ENCODE measurements at regions not wholly inside any gene's neighbourhood (a gene's known extent, or its start where the extent isn't known, plus 50 kb on each side); places are given as distances from the start of the nearest gene placed in this dataset.

DNA sequence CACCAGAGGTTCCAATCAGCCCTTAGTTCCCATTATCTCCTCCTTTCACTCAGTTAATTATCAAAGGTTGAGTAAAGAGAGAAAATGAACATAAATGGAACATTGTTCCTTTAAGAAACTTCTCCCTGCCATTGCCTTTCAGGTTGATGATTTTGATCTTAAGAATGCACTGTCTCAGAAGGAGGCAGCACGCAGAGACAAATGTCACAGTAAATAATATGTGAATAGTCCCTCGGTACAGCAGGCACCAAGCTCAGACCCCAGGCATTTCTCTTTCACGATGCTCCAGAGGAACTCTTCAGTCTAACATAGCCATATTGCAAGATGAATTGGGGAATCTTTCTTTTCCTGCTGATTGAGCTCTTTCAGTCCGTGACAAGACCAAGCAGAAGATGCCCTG is 435.3 kb upstream of the SPTLC3 start:
- TF ChIP-seq BHLHE40 (IDR thresholded peaks at IDR 0.05; ENCODE audit: borderline replicate concordance): no peak
- no peak for TF ChIP-seq SUZ12 (IDR thresholded peaks at IDR 0.05)
- TF ChIP-seq TARDBP (IDR thresholded peaks at IDR 0.05): no peak
- TF ChIP-seq SP1 (IDR thresholded peaks at IDR 0.05): no peak
- TF ChIP-seq L3MBTL2 (conservative IDR thresholded peaks at IDR 0.05): no peak
- TF ChIP-seq, protein P1, sequence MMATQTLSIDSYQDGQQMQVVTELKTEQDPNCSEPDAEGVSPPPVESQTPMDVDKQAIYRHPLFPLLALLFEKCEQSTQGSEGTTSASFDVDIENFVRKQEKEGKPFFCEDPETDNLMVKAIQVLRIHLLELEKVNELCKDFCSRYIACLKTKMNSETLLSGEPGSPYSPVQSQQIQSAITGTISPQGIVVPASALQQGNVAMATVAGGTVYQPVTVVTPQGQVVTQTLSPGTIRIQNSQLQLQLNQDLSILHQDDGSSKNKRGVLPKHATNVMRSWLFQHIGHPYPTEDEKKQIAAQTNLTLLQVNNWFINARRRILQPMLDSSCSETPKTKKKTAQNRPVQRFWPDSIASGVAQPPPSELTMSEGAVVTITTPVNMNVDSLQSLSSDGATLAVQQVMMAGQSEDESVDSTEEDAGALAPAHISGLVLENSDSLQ (IDR thresholded peaks at IDR 0.05): no peak
- no peak for TF ChIP-seq FOXA1 (IDR thresholded peaks at IDR 0.05)

All from HEK293T (cell line).